Ammon's horn (tissue), 1 donor: ENCODE measurements at regions not wholly inside any gene's neighbourhood (a gene's known extent, or its start where the extent isn't known, plus 50 kb on each side); places are given as distances from the start of the nearest gene placed in this dataset.

ENCODE experiments used
- DNase-seq: peaks from one replicate; pipeline ENCODE4 v3.0.0-alpha.2; 2016; ENCODE audit warnings: low spot score

- no peak for DNase-seq
Observed at GRCh38 chr2:550860-551567, 126.2 kb downstream of the TMEM18 start.

DNA sequence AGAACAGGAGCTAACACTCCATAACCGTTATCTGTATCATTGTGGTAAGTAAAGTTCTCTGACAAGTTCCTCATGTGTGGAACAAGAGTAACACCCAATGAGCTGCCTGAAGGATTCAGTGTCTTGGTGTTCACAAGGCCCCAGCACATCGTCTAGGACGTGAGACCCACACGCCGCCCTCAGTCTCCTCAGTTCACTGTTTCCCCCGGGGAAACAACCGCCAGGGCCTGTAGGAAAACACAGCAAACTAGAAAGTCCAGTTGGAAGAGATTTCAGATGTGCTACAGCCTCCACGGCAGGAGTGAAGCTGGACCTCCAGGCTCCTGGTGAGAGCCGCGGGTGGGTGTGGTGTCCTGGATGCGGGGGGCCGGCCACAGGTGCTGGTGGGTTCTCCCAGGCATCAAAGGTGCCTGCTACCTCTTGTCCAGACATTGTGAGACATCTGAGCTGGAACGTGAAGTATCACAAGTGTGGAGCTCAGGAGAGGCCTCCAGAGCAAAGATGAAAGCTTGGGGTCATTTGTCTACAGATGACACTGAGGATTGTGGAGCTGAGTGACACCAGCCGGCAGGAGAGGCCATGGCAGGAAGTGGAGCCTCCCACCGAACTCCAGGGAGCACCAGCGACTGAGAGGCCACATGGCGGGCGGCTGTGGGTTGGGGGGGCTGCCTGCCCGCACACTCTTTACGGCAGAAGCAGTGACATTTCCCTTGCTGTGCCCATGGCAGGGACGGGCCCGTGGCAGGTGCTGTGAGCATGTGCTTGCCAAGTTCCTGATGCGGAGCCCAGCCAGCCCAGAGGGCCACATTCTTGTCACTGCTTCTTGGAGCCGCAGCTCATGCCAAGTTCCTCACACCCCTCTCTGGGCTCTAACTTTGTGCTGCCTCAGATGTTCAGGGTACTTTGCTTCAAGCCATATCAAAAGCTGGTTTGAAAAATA, 131.2 kb downstream of the TMEM18 start:
- no peak for DNase-seq

- no peak for DNase-seq
Observed at GRCh38 chr2:545228-545627, 132.0 kb downstream of the TMEM18 start.

DNA sequence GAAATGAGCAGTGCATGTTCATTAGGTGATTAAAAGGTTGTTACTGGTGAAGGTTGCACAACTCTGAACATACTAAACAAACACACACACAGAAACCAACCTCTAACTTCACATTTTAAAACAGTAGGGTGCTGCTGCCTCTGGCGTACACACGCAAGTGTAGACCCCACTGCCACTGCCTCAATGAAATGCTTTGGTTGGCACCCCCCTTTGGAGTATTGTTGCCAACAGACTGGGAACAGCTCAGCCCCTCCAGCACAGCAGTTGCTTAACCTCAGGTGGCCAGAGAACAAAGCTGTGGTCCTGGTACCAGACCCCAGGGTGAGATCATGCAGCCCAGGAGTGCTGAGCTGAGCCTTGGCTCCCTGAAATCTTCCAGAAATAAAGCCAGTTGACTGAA, 138.6 kb downstream of the TMEM18 start:
- no peak for DNase-seq

DNA sequence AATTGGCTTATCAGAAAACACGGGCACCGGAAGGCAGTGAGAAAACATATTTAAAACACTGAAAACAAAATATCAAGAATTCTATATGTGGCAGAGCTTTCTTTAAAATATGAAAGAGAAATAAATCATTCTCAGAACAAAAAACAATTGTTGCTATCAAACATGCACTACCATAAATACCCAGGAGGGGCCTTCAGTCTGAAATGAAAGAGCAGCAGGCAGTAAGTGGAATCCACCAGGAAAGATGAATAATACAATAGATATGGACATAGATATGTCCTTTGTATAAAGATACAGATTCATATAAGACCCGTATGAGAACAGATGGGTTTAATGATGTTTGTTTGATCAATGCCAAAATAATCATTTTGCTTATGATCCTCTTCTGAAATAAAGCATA, 142.0 kb downstream of the TMEM18 start:
- no peak for DNase-seq

DNA sequence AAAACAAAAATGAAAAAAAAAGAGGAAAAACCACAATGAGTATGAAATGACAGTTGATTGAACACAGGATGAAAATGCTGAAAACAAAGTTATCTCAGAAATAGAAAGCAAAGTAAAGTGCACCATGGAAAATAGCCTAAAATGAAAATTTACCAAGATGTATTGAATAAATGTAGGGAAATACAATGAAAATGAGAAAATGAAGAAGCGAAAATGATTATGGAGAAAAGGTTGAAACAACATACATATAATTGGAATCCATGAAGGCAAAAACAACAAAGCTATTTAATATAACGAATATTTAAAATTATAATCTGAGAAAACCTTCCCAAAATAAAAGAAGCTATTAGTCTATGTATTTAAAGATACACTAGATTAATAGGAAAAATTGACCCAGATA, 147.4 kb downstream of the TMEM18 start:
- DNase-seq: no peak

- DNase-seq: peak; percentile 31
Observed at GRCh38 chr2:529424-529823, 147.8 kb downstream of the TMEM18 start.

DNA sequence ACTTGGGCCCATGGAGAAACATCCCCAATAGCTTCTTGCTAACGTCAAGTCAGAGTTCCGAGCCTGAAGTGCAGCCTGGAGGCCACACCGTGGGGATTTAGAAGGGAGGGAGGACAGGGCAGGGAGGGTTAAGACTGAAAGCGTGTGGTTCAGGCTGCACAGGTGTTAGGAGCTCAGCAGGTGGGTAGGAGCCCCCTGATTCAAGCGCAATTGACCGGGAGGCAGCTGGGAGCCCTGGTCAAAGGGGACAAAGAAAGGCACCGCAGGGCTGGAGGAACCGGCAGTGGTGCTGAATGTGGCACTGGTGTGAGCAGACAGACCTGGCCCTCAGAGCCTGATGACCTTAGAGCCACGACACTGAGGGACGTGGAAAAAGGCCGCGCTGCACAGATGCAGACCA, 149.6 kb downstream of the TMEM18 start:
- no peak for DNase-seq

DNA sequence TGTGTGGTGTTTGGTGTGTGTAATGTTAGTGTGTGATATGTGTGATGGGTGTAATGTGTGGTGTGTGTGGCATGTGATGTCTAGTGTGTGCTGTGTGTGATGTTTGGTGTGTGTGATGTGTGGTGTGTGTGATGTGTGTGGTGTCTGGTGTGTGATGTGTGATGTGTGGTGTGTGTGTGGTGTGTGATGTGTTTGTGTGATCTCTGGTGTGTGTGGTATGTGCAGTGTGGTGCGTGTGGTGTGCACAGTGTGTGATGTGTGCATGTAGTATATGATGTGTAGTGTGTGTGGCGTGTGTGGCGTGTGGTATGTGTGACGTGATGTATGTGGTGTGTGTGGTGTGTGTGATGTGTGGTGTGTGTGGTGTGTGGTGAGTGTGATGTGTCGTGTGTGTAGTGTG, 150.3 kb downstream of the TMEM18 start:
- no peak for DNase-seq

DNA sequence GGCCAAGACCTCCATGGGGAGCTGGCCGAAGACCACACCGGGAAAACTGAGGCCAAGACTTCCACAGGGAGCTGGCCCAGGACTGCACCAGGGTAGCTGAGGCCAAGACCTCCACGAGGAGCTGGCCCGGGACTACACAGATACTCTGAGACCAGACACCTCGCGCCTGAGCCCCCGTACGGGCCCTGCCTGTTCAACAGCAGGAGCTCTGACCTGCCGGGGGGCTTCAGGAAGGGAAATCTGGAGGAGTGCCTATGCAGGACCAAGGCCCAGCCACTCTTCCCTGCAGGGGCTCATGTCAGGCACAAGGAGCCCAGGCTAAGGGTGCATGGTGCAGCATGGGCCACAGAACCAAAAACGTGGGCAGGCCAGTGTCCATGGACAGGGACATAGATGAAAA, 151.6 kb downstream of the TMEM18 start:
- no peak for DNase-seq

DNA sequence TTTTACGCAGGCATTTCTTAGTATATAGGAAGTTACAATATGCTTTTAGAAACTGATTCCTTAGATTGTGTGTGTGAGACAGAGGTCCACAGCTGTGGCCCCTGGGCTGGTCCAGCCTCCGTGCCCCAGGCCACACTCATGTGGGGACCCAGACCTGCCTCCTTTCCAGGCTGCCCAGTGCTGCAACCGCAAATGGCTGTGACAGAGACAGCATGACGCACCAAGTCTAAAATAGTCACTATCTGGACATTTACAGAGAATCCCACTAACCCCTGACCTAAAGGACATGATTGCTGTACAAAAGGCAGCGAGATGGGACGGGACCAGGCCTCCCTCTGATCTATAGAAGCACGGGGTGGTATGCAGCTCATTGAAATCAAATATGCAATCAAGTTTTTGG, 152.2 kb downstream of the TMEM18 start:
- no peak for DNase-seq

DNA sequence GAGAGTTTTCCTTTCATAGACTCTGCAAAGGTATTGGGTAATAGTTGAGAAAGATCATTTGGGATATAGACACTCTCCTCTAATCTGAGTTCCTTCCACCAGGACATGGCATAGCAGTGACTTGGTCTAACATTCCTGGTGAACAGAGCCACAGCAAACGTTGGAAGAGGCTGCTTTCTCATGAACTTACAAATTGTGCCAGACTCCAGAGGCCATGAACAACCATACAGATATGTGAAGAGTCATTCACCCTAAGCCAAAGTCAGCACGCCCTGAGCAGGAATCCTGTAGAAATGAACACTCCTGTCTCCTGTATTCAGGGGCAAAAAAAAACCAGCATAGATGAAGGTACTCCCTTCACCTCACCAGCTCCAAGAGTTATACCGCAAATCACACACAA, 152.8 kb downstream of the TMEM18 start:
- no peak for DNase-seq

- DNase-seq: no peak
Observed at GRCh38 chr2:523698-524270, 153.4 kb downstream of the TMEM18 start.

GRCh38 chr2:522776-523175, 154.4 kb downstream of the TMEM18 start:
- no peak for DNase-seq

DNA sequence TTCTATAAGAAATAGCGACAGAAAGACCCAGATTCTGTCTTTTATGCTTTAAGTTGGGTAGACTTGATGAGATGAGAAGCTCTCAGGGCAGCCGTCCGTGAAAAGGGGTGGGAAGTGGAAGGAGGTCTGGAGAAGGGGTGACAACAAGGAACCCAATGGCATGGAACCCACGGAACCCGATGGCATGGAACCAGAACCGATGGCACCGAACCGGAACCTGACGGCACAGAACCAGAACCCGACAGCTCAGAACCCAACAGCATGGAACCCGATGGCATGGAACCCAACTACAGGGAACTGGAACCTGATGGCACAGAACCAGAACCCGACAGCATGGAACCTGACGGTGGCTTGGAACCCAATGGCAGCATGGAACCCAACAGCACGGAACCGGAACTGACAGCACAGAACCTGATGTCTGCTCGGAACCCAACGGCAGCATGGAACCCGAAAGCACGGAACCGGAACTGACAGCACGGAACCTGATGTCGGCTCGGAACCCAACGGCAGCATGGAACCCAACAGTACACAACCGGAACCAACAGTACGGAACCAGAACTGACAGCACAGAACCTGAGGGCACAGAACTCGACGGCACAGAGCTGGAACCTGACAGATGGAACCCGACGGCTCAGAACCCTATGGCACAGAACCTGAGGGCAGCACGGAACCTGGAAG, 155.2 kb downstream of the TMEM18 start:
- DNase-seq: no peak

- DNase-seq: no peak
Observed at GRCh38 chr2:520663-521340, 156.4 kb downstream of the TMEM18 start.

- peak; percentile 35 for DNase-seq
Observed at GRCh38 chr2:516944-517343, 160.3 kb downstream of the TMEM18 start.

DNA sequence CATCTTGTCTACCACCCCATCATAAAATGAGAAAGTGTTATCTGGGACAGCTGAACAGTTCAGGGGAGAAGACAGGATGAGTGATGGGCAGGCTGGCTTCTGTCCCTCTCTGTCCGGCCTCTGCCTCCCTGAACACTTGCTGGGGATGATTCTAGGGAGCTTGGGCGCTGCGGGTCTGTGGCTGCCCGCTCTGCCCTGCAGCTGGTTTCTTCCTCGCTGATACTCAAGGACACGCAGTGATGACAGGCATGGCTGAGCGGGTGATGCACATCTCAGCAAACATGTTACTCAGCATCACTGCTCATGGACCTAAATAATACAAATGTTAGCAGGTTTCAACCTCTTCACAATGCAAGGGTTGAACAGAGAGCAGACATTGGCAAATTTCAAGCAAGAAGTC, 161.1 kb downstream of the TMEM18 start:
- DNase-seq: no peak

DNA sequence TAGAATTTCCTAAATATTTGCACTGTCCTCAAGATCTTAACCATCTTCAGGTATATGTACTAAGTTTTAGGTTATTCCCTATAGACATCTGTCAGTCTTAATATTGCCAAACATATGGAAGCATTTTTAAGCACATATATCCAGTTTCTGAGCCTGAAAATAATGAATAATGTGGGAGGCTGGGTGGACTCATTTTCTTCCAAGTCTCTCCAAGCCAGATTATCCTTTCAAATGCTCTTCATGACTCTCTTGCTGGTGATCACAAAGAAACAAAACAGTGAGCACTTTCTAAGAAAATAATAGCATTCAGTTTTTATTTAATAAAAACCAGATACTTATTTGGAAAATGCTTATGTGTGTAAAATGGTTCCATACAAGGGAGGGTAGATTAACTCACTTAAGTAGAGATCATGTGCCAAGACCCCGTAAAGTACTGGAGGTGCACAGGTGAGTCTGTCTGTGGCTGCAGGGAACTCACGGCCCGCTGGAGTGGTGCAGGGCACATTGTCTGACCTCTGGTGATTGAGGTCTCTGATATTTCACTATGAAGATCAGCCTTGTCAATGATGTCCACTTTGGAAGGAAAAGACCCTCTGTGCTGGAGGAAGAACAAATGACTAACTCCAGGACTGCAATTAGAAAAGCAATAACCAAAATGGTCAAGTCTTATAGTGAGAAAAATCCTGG, 161.6 kb downstream of the TMEM18 start:
- DNase-seq: no peak

- no peak for DNase-seq
Observed at GRCh38 chr2:513981-514706, 163.1 kb downstream of the TMEM18 start.

DNA sequence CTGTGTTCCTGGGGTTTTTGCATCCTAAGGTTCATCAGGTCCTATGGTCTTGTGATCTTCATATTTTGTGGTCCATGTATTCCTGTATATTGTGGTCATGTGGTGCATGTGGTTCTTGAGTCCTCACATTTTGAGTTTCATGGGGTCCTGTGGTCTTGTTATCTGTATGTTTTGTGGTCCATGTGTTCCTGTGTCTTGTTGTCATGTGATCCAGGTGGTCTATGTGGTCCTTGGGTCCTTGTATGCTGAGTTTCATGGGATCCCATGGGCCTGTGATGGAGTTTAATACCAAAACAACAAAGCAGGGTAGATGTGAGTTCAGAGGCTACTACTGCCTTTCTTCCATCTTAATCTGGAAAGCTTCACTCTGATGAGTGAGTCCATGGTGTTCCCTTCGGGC, 166.4 kb downstream of the TMEM18 start:
- no peak for DNase-seq
